ENCODE measurements at regions not wholly inside any gene's neighbourhood (a gene's known extent, or its start where the extent isn't known, plus 50 kb on each side); places are given as distances from the start of the nearest gene placed in this dataset.

GRCh38 chr2:14760169-14760568 lies 127.7 kb downstream of the LRATD1 start:
- DNase-seq (ENCODE audit: insufficient read length, low spot score) (no peak), FAIRE-seq (no peak)
- TF ChIP-seq CTCF (IDR thresholded peaks at IDR 0.05; ENCODE audit: insufficient read depth, missing control alignments), result no peak

GRCh38 chr2:14761118-14761517 lies 128.6 kb downstream of the LRATD1 start:
- no peak for FAIRE-seq
- no peak for DNase-seq (ENCODE audit: insufficient read length, low spot score)
- TF ChIP-seq CTCF (IDR thresholded peaks at IDR 0.05; ENCODE audit: insufficient read depth, missing control alignments), result no peak

- no peak for TF ChIP-seq CTCF (IDR thresholded peaks at IDR 0.05; ENCODE audit: insufficient read depth, missing control alignments)
- no peak for FAIRE-seq
Measured at GRCh38 chr2:14773696-14774095, 141.2 kb downstream of the LRATD1 start.

GRCh38 chr2:14774436-14774968 lies 142.0 kb downstream of the LRATD1 start:
- FAIRE-seq (no peak), DNase-seq (ENCODE audit: insufficient read length, low spot score) (no peak)
- TF ChIP-seq CTCF (IDR thresholded peaks at IDR 0.05; ENCODE audit: insufficient read depth, missing control alignments), result no peak

More at GRCh38 chr2:14773696-14774095, 141.2 kb downstream of the LRATD1 start:
- DNase-seq (ENCODE audit: insufficient read length, low spot score), result no peak

GRCh38 chr2:14776216-14776615 lies 143.7 kb downstream of the LRATD1 start:
- no peak for TF ChIP-seq CTCF (IDR thresholded peaks at IDR 0.05; ENCODE audit: insufficient read depth, missing control alignments)
- DNase-seq (ENCODE audit: insufficient read length, low spot score) (no peak), FAIRE-seq (no peak)

GRCh38 chr2:14778015-14778414 lies 145.5 kb downstream of the LRATD1 start:
- TF ChIP-seq CTCF (IDR thresholded peaks at IDR 0.05; ENCODE audit: insufficient read depth, missing control alignments), result no peak
- DNase-seq (ENCODE audit: insufficient read length, low spot score) (no peak), FAIRE-seq (no peak)

GRCh38 chr2:14779252-14779651 lies 146.7 kb downstream of the LRATD1 start:
- no peak for TF ChIP-seq CTCF (IDR thresholded peaks at IDR 0.05; ENCODE audit: insufficient read depth, missing control alignments)
- FAIRE-seq, result no peak
- no peak for DNase-seq (ENCODE audit: insufficient read length, low spot score)

All from D721Med (cell line).